ENCODE measurements at regions not wholly inside any gene's neighbourhood (a gene's known extent, or its start where the extent isn't known, plus 50 kb on each side); places are given as distances from the start of the nearest gene placed in this dataset.

- Histone ChIP-seq H3K9me3 (replicated peaks) (no peaks in the 10 kb centered on the region), H3K4me3 (no peak overlapping the region), H3K27ac (no peak overlapping the region), H3K36me3 (no peaks in the 10 kb centered on the region), H3K27me3 (no peaks in the 10 kb centered on the region), H3K4me1 (no peaks in the 10 kb centered on the region)
- DNase-seq: no peak
Observed at GRCh38 chr11:105324156-105324555, 184.6 kb upstream of the CARD18 start.

- no peak overlapping the region for H3K4me3 ChIP-seq
- H3K9me3 ChIP-seq (replicated peaks): no peaks in the 10 kb centered on the region
- no peaks in the 10 kb centered on the region for H3K4me1 ChIP-seq
- DNase-seq: no peak
- H3K27ac ChIP-seq: no peak overlapping the region
- H3K27me3 ChIP-seq: no peaks in the 10 kb centered on the region
- no peaks in the 10 kb centered on the region for H3K36me3 ChIP-seq
Observed at GRCh38 chr11:105321696-105322095, 182.1 kb upstream of the CARD18 start.

GRCh38 chr11:105315287-105315686 is 175.7 kb upstream of the CARD18 start:
- Histone ChIP-seq H3K27me3 (no peaks in the 10 kb centered on the region), H3K4me3 (no peak overlapping the region), H3K27ac (no peak overlapping the region), H3K9me3 (replicated peaks) (no peaks in the 10 kb centered on the region), H3K36me3 (no peaks in the 10 kb centered on the region), H3K4me1 (no peaks in the 10 kb centered on the region)
- no peak for DNase-seq

GRCh38 chr11:105312266-105312665 is 172.7 kb upstream of the CARD18 start:
- Histone ChIP-seq H3K4me1 (no peaks in the 10 kb centered on the region), H3K9me3 (replicated peaks) (no peaks in the 10 kb centered on the region), H3K36me3 (no peaks in the 10 kb centered on the region), H3K27me3 (no peaks in the 10 kb centered on the region), H3K4me3 (no peak overlapping the region), H3K27ac (no peak overlapping the region)
- DNase-seq: no peak

GRCh38 chr11:105298630-105299029 is 159.1 kb upstream of the CARD18 start:
- Histone ChIP-seq H3K9me3 (replicated peaks) (no peaks in the 10 kb centered on the region), H3K27me3 (no peaks in the 10 kb centered on the region), H3K27ac (no peak overlapping the region), H3K4me1 (no peaks in the 10 kb centered on the region), H3K4me3 (no peak overlapping the region), H3K36me3 (no peaks in the 10 kb centered on the region)
- no peak for DNase-seq

- DNase-seq: no peak
- Histone ChIP-seq H3K27me3 (no peaks in the 10 kb centered on the region), H3K4me3 (no peak overlapping the region), H3K27ac (no peak overlapping the region), H3K9me3 (replicated peaks) (no peaks in the 10 kb centered on the region), H3K4me1 (no peaks in the 10 kb centered on the region), H3K36me3 (no peaks in the 10 kb centered on the region)
Observed at GRCh38 chr11:105298174-105298573, 158.6 kb upstream of the CARD18 start.

GRCh38 chr11:105297463-105297862 is 157.9 kb upstream of the CARD18 start:
- DNase-seq: no peak
- Histone ChIP-seq H3K4me1 (no peaks in the 10 kb centered on the region), H3K36me3 (no peaks in the 10 kb centered on the region), H3K27me3 (no peaks in the 10 kb centered on the region), H3K9me3 (replicated peaks) (no peaks in the 10 kb centered on the region), H3K4me3 (no peak overlapping the region), H3K27ac (no peak overlapping the region)

- Histone ChIP-seq H3K9me3 (replicated peaks) (no peaks in the 10 kb centered on the region), H3K27ac (no peak overlapping the region), H3K27me3 (no peaks in the 10 kb centered on the region), H3K36me3 (no peaks in the 10 kb centered on the region), H3K4me3 (no peak overlapping the region), H3K4me1 (no peaks in the 10 kb centered on the region)
- DNase-seq: no peak
Observed at GRCh38 chr11:105296806-105297205, 157.2 kb upstream of the CARD18 start.

- Histone ChIP-seq H3K36me3 (no peaks in the 10 kb centered on the region), H3K4me1 (no peaks in the 10 kb centered on the region), H3K9me3 (replicated peaks) (no peaks in the 10 kb centered on the region), H3K27ac (no peak overlapping the region), H3K27me3 (no peaks in the 10 kb centered on the region), H3K4me3 (no peak overlapping the region)
- no peak for DNase-seq
Observed at GRCh38 chr11:105296386-105296785, 156.8 kb upstream of the CARD18 start.

GRCh38 chr11:105282658-105283057 is 143.1 kb upstream of the CARD18 start:
- H3K4me3 ChIP-seq: no peak overlapping the region
- no peaks in the 10 kb centered on the region for H3K27me3 ChIP-seq
- DNase-seq: no peak
- no peak overlapping the region for H3K27ac ChIP-seq
- no peaks in the 10 kb centered on the region for H3K9me3 ChIP-seq (replicated peaks)
- H3K4me1 ChIP-seq: no peaks in the 10 kb centered on the region
- no peaks in the 10 kb centered on the region for H3K36me3 ChIP-seq

- H3K27me3 ChIP-seq: no peaks in the 10 kb centered on the region
- no peak for DNase-seq
- no peak overlapping the region for H3K4me3 ChIP-seq
- no peaks in the 10 kb centered on the region for H3K4me1 ChIP-seq
- no peak overlapping the region for H3K27ac ChIP-seq
- no peaks in the 10 kb centered on the region for H3K9me3 ChIP-seq (replicated peaks)
- no peaks in the 10 kb centered on the region for H3K36me3 ChIP-seq
Observed at GRCh38 chr11:105274631-105275030, 135.1 kb upstream of the CARD18 start.

GRCh38 chr11:105273660-105274280 is 134.2 kb upstream of the CARD18 start:
- Histone ChIP-seq H3K36me3 (no peaks in the 10 kb centered on the region), H3K27ac (no peak overlapping the region), H3K4me1 (no peaks in the 10 kb centered on the region), H3K9me3 (replicated peaks) (no peaks in the 10 kb centered on the region), H3K27me3 (no peaks in the 10 kb centered on the region), H3K4me3 (no peak overlapping the region)
- DNase-seq: no peak

GRCh38 chr11:105269862-105270261 is 130.3 kb upstream of the CARD18 start:
- DNase-seq: no peak
- H3K4me1 ChIP-seq: no peaks in the 10 kb centered on the region
- H3K36me3 ChIP-seq: no peaks in the 10 kb centered on the region
- H3K9me3 ChIP-seq (replicated peaks): no peaks in the 10 kb centered on the region
- H3K4me3 ChIP-seq: no peak overlapping the region
- H3K27me3 ChIP-seq: no peaks in the 10 kb centered on the region
- no peak overlapping the region for H3K27ac ChIP-seq

- H3K4me1 ChIP-seq: no peaks in the 10 kb centered on the region
- H3K4me3 ChIP-seq: no peak overlapping the region
- H3K36me3 ChIP-seq: no peaks in the 10 kb centered on the region
- DNase-seq: no peak
- H3K9me3 ChIP-seq (replicated peaks): no peaks in the 10 kb centered on the region
- H3K27me3 ChIP-seq: no peaks in the 10 kb centered on the region
- no peak overlapping the region for H3K27ac ChIP-seq
Observed at GRCh38 chr11:105268404-105269062, 129.0 kb upstream of the CARD18 start.

- DNase-seq: no peak
- Histone ChIP-seq H3K4me1 (no peaks in the 10 kb centered on the region), H3K4me3 (no peak overlapping the region), H3K36me3 (no peaks in the 10 kb centered on the region), H3K27ac (no peak overlapping the region), H3K27me3 (no peaks in the 10 kb centered on the region), H3K9me3 (replicated peaks) (no peaks in the 10 kb centered on the region)
Observed at GRCh38 chr11:105265845-105266244, 126.3 kb upstream of the CARD18 start.

- Histone ChIP-seq H3K27me3 (no peaks in the 10 kb centered on the region), H3K27ac (no peak overlapping the region), H3K36me3 (no peaks in the 10 kb centered on the region), H3K4me1 (no peaks in the 10 kb centered on the region), H3K9me3 (replicated peaks) (no peaks in the 10 kb centered on the region), H3K4me3 (no peak overlapping the region)
- DNase-seq: no peak
Observed at GRCh38 chr11:105260976-105261375, 121.4 kb upstream of the CARD18 start.
